Panc1 (cell line): ENCODE measurements at regions not wholly inside any gene's neighbourhood (a gene's known extent, or its start where the extent isn't known, plus 50 kb on each side); places are given as distances from the start of the nearest gene placed in this dataset.

Experiments used
- ATAC-seq: fragments of 200-7000 bp; cut with Tn5 transposase; 2 replicates; pipeline ENCODE4 v1.9.1; 2020; ENCODE audit warnings: mild to moderate bottlenecking, moderate library complexity
- BruUV-seq: library from RNA; stranded (reverse); fragments of 400-500 nt; replicated peaks from 2 replicates; lab custom pipeline; 2021; lab: Mats Ljungman, UMichigan
- CTCF ChIA-PET: fragments of 300-600 bp; sonication (Branson Sonifier 250); formaldehyde crosslinking; loops from one replicate; lab custom pipeline; 2022; ENCODE audit warnings: antibody characterized with exemption; lab: Charles Lee
- POLR2A ChIA-PET: fragments of 300-600 bp; sonication (Branson Sonifier 250); formaldehyde crosslinking; loops from one replicate; lab custom pipeline; 2022; ENCODE audit warnings: antibody characterized with exemption; lab: Charles Lee
- DNase-seq: peaks from one replicate; pipeline ENCODE4 v3.0.0-alpha.2; 2010; ENCODE audit warnings: low read depth, low spot score
- H3K27ac ChIP-seq: 2 replicates; pipeline ENCODE4 v1.5.1; 2011; ENCODE audit warnings: mild to moderate bottlenecking, low read length, inconsistent platforms
- H3K27me3 ChIP-seq: fragments of 200-500 bp; sonication (Bioruptor generic); 2 replicates; pipeline ENCODE4 v1.6.0; 2014; ENCODE audit warnings: low read length, inconsistent platforms; ENCODE audit not compliant: control insufficient read depth, insufficient read depth
- H3K36me3 ChIP-seq: fragments of 200-500 bp; sonication (Bioruptor generic); 2 replicates; pipeline ENCODE4 v1.5.1; 2014; ENCODE audit warnings: inconsistent platforms, mild to moderate bottlenecking, low read length, moderate library complexity; ENCODE audit not compliant: control insufficient read depth, insufficient read depth
- H3K4me1 ChIP-seq: 2 replicates; pipeline ENCODE4 v1.5.1; 2011; ENCODE audit warnings: inconsistent platforms, mild to moderate bottlenecking, low read length, moderate library complexity; ENCODE audit not compliant: control insufficient read depth, insufficient read depth
- H3K4me3 ChIP-seq, 2 experiments: 2 replicates each; pipeline ENCODE4 v1.5.1; 2011 to 2012; ENCODE audit warnings: low read depth in 2 of 2, low read length in 2 of 2, mild to moderate bottlenecking in 2 of 2, inconsistent platforms in 1 of 2, moderate library complexity in 1 of 2
- H3K9me3 ChIP-seq: fragments of 200-500 bp; sonication (Bioruptor generic); 2 replicates; pipeline ENCODE4 v1.5.1; 2014; ENCODE audit warnings: low read depth, mild to moderate bottlenecking, inconsistent platforms, low read length, moderate library complexity; ENCODE audit not compliant: control insufficient read depth, insufficient read depth
- POLR2AphosphoS5 ChIP-seq: IDR thresholded peaks from 2 replicates; pipeline ENCODE4 v1.6.1; 2012; ENCODE audit warnings: mild to moderate bottlenecking, low read depth, low read length, moderate library complexity
- REST ChIP-seq, 2 experiments: IDR thresholded peaks; 2 replicates each; pipeline ENCODE4 v1.6.1; 2011 to 2012; ENCODE audit warnings: low read depth in 2 of 2, control low read depth in 1 of 2, low read length in 1 of 2, mild to moderate bottlenecking in 1 of 2, moderate library complexity in 1 of 2; ENCODE audit not compliant: insufficient read depth in 1 of 2
- SIN3A ChIP-seq: IDR thresholded peaks from 2 replicates; pipeline ENCODE4 v1.6.1; 2012; ENCODE audit warnings: low read depth, mild to moderate bottlenecking, low read length, moderate library complexity, borderline replicate concordance; ENCODE audit not compliant: insufficient read depth
- TCF7L2 ChIP-seq: IDR thresholded peaks from 2 replicates; pipeline ENCODE4 v1.6.1; 2011; ENCODE audit warnings: mild to moderate bottlenecking, low read depth, low read length, inconsistent platforms
- in situ Hi-C: cut with HindIII; loops from 2 replicates; pipeline ENCODE4 v1.10.0; 2016; ENCODE audit warnings: low sequenced_read_pairs, low pct_unique_long_range_greater_than_20kb
- intact Hi-C: fragments of 100-400 bp; cut with micrococcal nuclease; formaldehyde crosslinking; loops from one replicate; pipeline ENCODE4 v1.10.0; 2022; ENCODE audit not compliant: unreplicated experiment
- TF ChIP-seq, protein P1 (sequence below): fragments of 450-650 bp; IDR thresholded peaks from 2 replicates; pipeline ENCODE4 v1.5.1; 2017; ENCODE audit warnings: mild to moderate bottlenecking

DNA sequence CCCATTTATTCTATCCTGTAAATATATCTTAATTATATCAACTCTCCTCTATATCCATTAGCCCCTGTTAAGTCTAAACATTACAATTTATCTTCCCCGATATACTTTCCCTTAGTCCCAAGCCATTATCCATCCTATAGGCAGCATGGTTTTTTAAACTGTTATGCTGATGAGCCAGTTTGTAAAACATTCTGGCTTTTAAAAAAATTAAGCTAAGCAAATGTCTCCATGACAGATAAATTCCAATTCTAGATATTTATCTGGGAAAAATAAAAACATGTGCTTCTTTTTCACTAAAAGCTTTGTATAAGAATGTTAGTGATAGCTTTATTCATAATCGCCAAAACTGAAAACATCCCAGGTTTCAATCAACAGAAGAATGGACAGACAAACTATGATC, 183.2 kb upstream of the GNAI1 start:
- Histone ChIP-seq H3K4me1 (no peaks in the 10 kb centered on the region), H3K27me3 (no peaks in the 10 kb centered on the region), H3K27ac (no peak overlapping the region), H3K4me3 (no peak overlapping the region), H3K36me3 (no peaks in the 10 kb centered on the region), H3K9me3 (no peaks in the 10 kb centered on the region)
- no peak for ATAC-seq
- intact Hi-C loops: no loop called here
- DNase-seq: no peak
- no TSS peak for BruUV-seq
- in situ Hi-C loops: no loop called here
- ChIA-PET CTCF (no interaction called here), POLR2A (no interaction called here)
- no peak for TF ChIP-seq POLR2AphosphoS5
- TF ChIP-seq SIN3A: no peak
- no peak for TF ChIP-seq TCF7L2
- no peak for TF ChIP-seq REST (IDR thresholded peaks at IDR 0.05; ENCODE audit: insufficient read depth in 1 of 2, low read depth in 2 of 2, low read length in 1 of 2)
- TF ChIP-seq, protein P1, sequence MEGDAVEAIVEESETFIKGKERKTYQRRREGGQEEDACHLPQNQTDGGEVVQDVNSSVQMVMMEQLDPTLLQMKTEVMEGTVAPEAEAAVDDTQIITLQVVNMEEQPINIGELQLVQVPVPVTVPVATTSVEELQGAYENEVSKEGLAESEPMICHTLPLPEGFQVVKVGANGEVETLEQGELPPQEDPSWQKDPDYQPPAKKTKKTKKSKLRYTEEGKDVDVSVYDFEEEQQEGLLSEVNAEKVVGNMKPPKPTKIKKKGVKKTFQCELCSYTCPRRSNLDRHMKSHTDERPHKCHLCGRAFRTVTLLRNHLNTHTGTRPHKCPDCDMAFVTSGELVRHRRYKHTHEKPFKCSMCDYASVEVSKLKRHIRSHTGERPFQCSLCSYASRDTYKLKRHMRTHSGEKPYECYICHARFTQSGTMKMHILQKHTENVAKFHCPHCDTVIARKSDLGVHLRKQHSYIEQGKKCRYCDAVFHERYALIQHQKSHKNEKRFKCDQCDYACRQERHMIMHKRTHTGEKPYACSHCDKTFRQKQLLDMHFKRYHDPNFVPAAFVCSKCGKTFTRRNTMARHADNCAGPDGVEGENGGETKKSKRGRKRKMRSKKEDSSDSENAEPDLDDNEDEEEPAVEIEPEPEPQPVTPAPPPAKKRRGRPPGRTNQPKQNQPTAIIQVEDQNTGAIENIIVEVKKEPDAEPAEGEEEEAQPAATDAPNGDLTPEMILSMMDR: no peak

DNA sequence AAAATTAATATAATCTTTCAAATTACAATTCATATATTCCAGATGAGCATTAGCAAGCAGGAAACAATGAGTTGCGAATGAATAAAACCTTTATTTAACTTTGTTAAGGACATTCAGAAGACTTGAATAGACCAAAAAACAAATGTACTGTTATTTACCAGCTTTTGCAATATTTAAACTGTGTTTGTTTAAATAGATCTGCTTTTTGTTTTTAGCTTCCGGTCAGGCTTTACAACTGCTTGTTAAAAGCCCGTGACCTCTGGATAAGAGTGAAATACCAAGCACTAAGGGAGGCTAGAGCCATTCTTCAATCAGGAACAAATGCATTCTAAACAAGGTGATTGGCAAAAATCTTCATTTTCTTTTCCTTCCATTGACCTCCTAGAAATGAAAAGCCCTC, 184.9 kb upstream of the GNAI1 start:
- Histone ChIP-seq H3K4me1 (no peaks in the 10 kb centered on the region), H3K27me3 (no peaks in the 10 kb centered on the region), H3K27ac (no peak overlapping the region), H3K9me3 (no peaks in the 10 kb centered on the region), H3K4me3 (no peak overlapping the region), H3K36me3 (no peaks in the 10 kb centered on the region)
- ChIA-PET CTCF (no interaction called here), POLR2A (no interaction called here)
- intact Hi-C loops: no loop called here
- TF ChIP-seq POLR2AphosphoS5: no peak
- no peak for TF ChIP-seq REST (IDR thresholded peaks at IDR 0.05; ENCODE audit: insufficient read depth in 1 of 2, low read depth in 2 of 2, low read length in 1 of 2)
- no peak for TF ChIP-seq TCF7L2
- TF ChIP-seq SIN3A: no peak
- TF ChIP-seq, protein P1: no peak
- no TSS peak for BruUV-seq
- ATAC-seq (no peak), DNase-seq (no peak)
- in situ Hi-C loops: no loop called here
